Vagina (tissue), 2 donors: ENCODE measurements at regions not wholly inside any gene's neighbourhood (a gene's known extent, or its start where the extent isn't known, plus 50 kb on each side); places are given as distances from the start of the nearest gene placed in this dataset.

ENCODE experiments used
- POLR2A ChIP-seq, 2 donors: fragments of 450-650 bp; IDR thresholded peaks; one replicate each; pipeline ENCODE4 v1.6.1; 2017; ENCODE audit warnings: antibody characterized with exemption in 2 of 2, mild to moderate bottlenecking in 2 of 2, moderate library complexity in 2 of 2
- POLR2AphosphoS5 ChIP-seq, 2 donors: sonication (generic); formaldehyde crosslinking; IDR thresholded peaks; one replicate each; pipeline ENCODE4 v1.9.0; 2017; ENCODE audit warnings: antibody characterized with exemption in 2 of 2, mild to moderate bottlenecking in 2 of 2, low read depth in 1 of 2; ENCODE audit not compliant: insufficient read depth in 1 of 2
- TF ChIP-seq, protein P1 (sequence below), 3 experiments: fragments of 450-650 bp in 2 of 3; fragments of 200-600 bp in 1 of 3; sonication (generic) in 1 of 3; IDR thresholded peaks; one replicate each; pipeline ENCODE4 v1.5.1; 2017 to 2019; ENCODE audit warnings: antibody characterized with exemption in 3 of 3, mild to moderate bottlenecking in 2 of 3, moderate library complexity in 2 of 3

DNA sequence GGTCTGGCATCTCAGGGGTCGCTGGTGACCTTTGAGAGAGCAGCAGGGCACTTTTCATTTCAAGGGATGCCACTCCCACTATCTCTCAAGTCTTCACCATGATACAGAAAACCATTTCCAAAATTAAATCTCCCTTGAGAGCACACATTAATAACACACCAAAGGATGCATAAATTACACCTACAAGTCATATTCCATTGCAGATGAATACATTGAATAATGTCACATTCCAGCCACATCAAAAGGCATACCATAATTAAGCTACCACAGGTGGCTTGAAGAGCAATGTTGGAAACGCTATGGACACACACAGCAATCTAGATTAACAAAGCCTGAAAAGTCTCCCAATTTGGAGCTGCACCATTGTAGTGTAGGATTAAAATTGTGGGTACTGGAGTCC is 353.3 kb upstream of the ZMIZ1 start:
- TF ChIP-seq, protein P1, sequence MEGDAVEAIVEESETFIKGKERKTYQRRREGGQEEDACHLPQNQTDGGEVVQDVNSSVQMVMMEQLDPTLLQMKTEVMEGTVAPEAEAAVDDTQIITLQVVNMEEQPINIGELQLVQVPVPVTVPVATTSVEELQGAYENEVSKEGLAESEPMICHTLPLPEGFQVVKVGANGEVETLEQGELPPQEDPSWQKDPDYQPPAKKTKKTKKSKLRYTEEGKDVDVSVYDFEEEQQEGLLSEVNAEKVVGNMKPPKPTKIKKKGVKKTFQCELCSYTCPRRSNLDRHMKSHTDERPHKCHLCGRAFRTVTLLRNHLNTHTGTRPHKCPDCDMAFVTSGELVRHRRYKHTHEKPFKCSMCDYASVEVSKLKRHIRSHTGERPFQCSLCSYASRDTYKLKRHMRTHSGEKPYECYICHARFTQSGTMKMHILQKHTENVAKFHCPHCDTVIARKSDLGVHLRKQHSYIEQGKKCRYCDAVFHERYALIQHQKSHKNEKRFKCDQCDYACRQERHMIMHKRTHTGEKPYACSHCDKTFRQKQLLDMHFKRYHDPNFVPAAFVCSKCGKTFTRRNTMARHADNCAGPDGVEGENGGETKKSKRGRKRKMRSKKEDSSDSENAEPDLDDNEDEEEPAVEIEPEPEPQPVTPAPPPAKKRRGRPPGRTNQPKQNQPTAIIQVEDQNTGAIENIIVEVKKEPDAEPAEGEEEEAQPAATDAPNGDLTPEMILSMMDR (IDR thresholded peaks at IDR 0.05): no peak
- no peak for TF ChIP-seq POLR2AphosphoS5 (IDR thresholded peaks at IDR 0.05; ENCODE audit: insufficient read depth in 1 of 2, low read depth in 1 of 2)
- no peak for TF ChIP-seq POLR2A (IDR thresholded peaks at IDR 0.05)
